Lung (tissue), 11 donors: ENCODE measurements at regions not wholly inside any gene's neighbourhood (a gene's known extent, or its start where the extent isn't known, plus 50 kb on each side); places are given as distances from the start of the nearest gene placed in this dataset.
A peak's percentile ranks its signal among the peaks of the same experiment; 100 is the strongest.

Experiments
- ATAC-seq: fragments of 200-7000 bp; cut with Tn5 transposase; one replicate; pipeline ENCODE4 v1.9.1; 2020; ENCODE audit warnings: moderate number of reproducible peaks; ENCODE audit not compliant: insufficient read depth, low FRiP score
- DNase-seq, 3 donors: peaks; one replicate each; pipeline ENCODE4 v3.0.0-alpha.2; 2013 to 2017
- H3K27ac ChIP-seq, 2 donors: one replicate each; pipeline ENCODE4 v1.5.1; 2013; ENCODE audit warnings: mild to moderate bottlenecking in 2 of 2, moderate library complexity in 2 of 2, control low read depth in 1 of 2, inconsistent platforms in 1 of 2, low read depth in 1 of 2, low read length in 1 of 2
- H3K27me3 ChIP-seq, 3 donors: one replicate each; pipeline ENCODE4 v1.5.1; 2013; ENCODE audit warnings: low read length in 2 of 3; ENCODE audit not compliant: control insufficient read depth in 3 of 3, insufficient read depth in 3 of 3
- H3K36me3 ChIP-seq, 4 donors: one replicate each; pipeline ENCODE4 v1.5.1; 2013; ENCODE audit warnings: low read length in 4 of 4, mild to moderate bottlenecking in 1 of 4, moderate library complexity in 1 of 4; ENCODE audit not compliant: control insufficient read depth in 4 of 4, insufficient read depth in 4 of 4
- H3K4me1 ChIP-seq, 5 donors: one replicate each; pipeline ENCODE4 v1.5.1; 2013; ENCODE audit warnings: low read length in 5 of 5, mild to moderate bottlenecking in 2 of 5, moderate library complexity in 1 of 5; ENCODE audit not compliant: control insufficient read depth in 5 of 5, insufficient read depth in 5 of 5
- H3K4me3 ChIP-seq: one replicate; pipeline ENCODE4 v1.5.1; 2013; ENCODE audit warnings: mild to moderate bottlenecking, control low read depth, moderate library complexity
- H3K9ac ChIP-seq, 2 donors: one replicate each; pipeline ENCODE4 v1.5.1; 2013; ENCODE audit warnings: low read length in 2 of 2, control low read depth in 1 of 2; ENCODE audit not compliant: insufficient read depth in 1 of 2
- H3K9me3 ChIP-seq, 4 donors: one replicate each; pipeline ENCODE4 v1.5.1; 2013; ENCODE audit warnings: low read length in 3 of 4, mild to moderate bottlenecking in 1 of 4, moderate library complexity in 1 of 4; ENCODE audit not compliant: control insufficient read depth in 4 of 4, insufficient read depth in 3 of 4
- CTCF ChIP-seq: IDR thresholded peaks from 2 replicates; pipeline ENCODE4 v1.5.1; 2012; ENCODE audit warnings: mild to moderate bottlenecking; ENCODE audit errors: control extremely low read depth, extremely low read depth
- WGBS, 2 donors: extraction: QIAGEN DNeasy Blood & Tissue Kit; methylation state at CpG; one replicate each; pipeline ENCODE4 v1.1.7; 2013; 5-methylcytosine and 5-hydroxymethylcytosine counted together
- donor health status: control.
- donor health status: control.
- donor health status: Bipolar disorder and iron deficiency.
- donor health status: healthy.
- donor health status: DM: yes; HTN: yes; CAD: no.

- no peak for ATAC-seq
- no peak for TF ChIP-seq CTCF
- peaks cover 0 to 2% (median 0%) of the 10 kb centered on the region in 4 donors for H3K9me3 ChIP-seq
- 94 to 96% methylated on average over 2 of the region's 2 CpGs for WGBS, 2 donors
- DNase-seq, result no peak
- no peak overlapping the region for H3K9ac ChIP-seq
- no peaks in the 10 kb centered on the region for H3K36me3 ChIP-seq
- H3K4me1 ChIP-seq, result peaks cover 0 to 12% (median 2%) of the 10 kb centered on the region in 5 donors
- H3K27me3 ChIP-seq, result peaks cover 0 to 7% (median 2%) of the 10 kb centered on the region in 3 donors
- H3K4me3 ChIP-seq, result no peak overlapping the region
- H3K27ac ChIP-seq, result no peak overlapping the region
These were observed 70.9 kb upstream of the SOX9 start for GRCh38 chr17:72049914-72050313.

- Histone ChIP-seq H3K9me3 (peaks cover 0 to 2% (median 0%) of the 10 kb centered on the region in 4 donors), H3K36me3 (no peaks in the 10 kb centered on the region), H3K4me3 (no peak overlapping the region), H3K9ac (no peak overlapping the region), H3K27me3 (peaks cover 0 to 7% (median 2%) of the 10 kb centered on the region in 3 donors), H3K27ac (no peak overlapping the region), H3K4me1 (peaks cover 0 to 12% (median 2%) of the 10 kb centered on the region in 5 donors)
- WGBS, 2 donors, result 29 to 41% methylated on average over 11 of the region's 11 CpGs
- no peak for ATAC-seq
- DNase-seq, result peak in 1 of 3 donors; percentile 13
- no peak for TF ChIP-seq CTCF
These were observed 67.8 kb upstream of the SOX9 start for GRCh38 chr17:72053036-72053435.

- no peak for TF ChIP-seq CTCF
- Histone ChIP-seq H3K9ac (no peak overlapping the region), H3K27me3 (peaks cover 0 to 7% (median 2%) of the 10 kb centered on the region in 3 donors), H3K4me3 (no peak overlapping the region), H3K27ac (no peak overlapping the region), H3K36me3 (no peaks in the 10 kb centered on the region), H3K9me3 (peaks cover 0 to 2% (median 0%) of the 10 kb centered on the region in 4 donors), H3K4me1 (peaks cover 0 to 12% (median 2%) of the 10 kb centered on the region in 5 donors)
- peak in 1 of 3 donors; percentile 13 for DNase-seq
- 20 to 24% methylated on average over 12 of the region's 12 CpGs for WGBS, 2 donors
- ATAC-seq, result no peak
These were observed 67.4 kb upstream of the SOX9 start for GRCh38 chr17:72053449-72053848.

GRCh38 chr17:72056155-72056554 lies 64.7 kb upstream of the SOX9 start:
- DNase-seq, result no peak
- H3K27me3 ChIP-seq, result peaks cover 0 to 7% (median 2%) of the 10 kb centered on the region in 3 donors
- no peak for TF ChIP-seq CTCF
- no peak overlapping the region for H3K9ac ChIP-seq
- no peak overlapping the region for H3K4me3 ChIP-seq
- no peak overlapping the region for H3K27ac ChIP-seq
- no peaks in the 10 kb centered on the region for H3K36me3 ChIP-seq
- H3K9me3 ChIP-seq, result peaks cover 0 to 2% (median 0%) of the 10 kb centered on the region in 4 donors
- WGBS, 2 donors, result 94 to 95% methylated on average over 4 of the region's 4 CpGs
- H3K4me1 ChIP-seq, result peaks cover 0 to 12% (median 2%) of the 10 kb centered on the region in 5 donors
- ATAC-seq, result no peak
